ENCODE measurements at regions not wholly inside any gene's neighbourhood (a gene's known extent, or its start where the extent isn't known, plus 50 kb on each side); places are given as distances from the start of the nearest gene placed in this dataset.

DNA sequence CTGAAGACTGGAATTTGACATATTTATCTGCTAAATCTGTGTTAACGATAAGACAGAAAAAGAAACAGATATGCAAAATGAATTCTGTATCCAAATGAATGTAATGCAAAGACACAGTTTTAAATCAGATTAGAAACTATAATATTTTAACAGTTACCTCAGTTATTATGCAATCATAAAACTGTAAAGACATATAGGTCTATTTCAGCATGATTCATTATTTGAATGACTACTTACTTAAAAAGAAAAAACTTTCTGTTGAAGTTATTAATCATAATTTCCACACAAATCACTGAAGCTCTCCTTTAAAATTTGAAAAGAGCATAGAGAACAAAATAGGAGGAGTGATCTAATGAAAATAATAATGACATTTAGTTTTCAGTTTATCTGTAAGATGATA, 742.6 kb downstream of the FSCB start:
- Histone ChIP-seq H3K36me3 (replicated peaks in 1 of 2; ENCODE audit: control insufficient read depth in 1 of 2, insufficient read depth in 2 of 2, low read length in 1 of 2) (no peaks in the 10 kb centered on the region), H3K9me2 (no peaks in the 10 kb centered on the region), H3K79me2 (ENCODE audit: insufficient read depth) (no peaks in the 10 kb centered on the region), H3K4me3 (ENCODE audit: low read depth in 2 of 2, low read length in 1 of 2) (no peak overlapping the region), H3F3A (replicated peaks; ENCODE audit: insufficient read depth) (no peaks in the 10 kb centered on the region), H3K9ac (no peak overlapping the region), H3K4me2 (no peak overlapping the region), H3K27me3 (ENCODE audit: insufficient read depth) (no peaks in the 10 kb centered on the region), H4K20me1 (ENCODE audit: insufficient read depth) (no peaks in the 10 kb centered on the region), H2AFZ (ENCODE audit: low read depth) (no peak overlapping the region), H3K9me3 (no peaks in the 10 kb centered on the region), H3K27ac (ENCODE audit: low read depth in 2 of 2, low read length in 1 of 2) (no peak overlapping the region), H3K4me1 (ENCODE audit: control insufficient read depth in 1 of 2, insufficient read depth in 2 of 2, low read depth in 1 of 2, low read length in 1 of 2) (no peaks in the 10 kb centered on the region)
- TF ChIP-seq POLR2AphosphoS5 (IDR thresholded peaks at IDR 0.05; ENCODE audit: low read depth, low read length) (no peak), EZH2phosphoT487 (IDR thresholded peaks at IDR 0.05; ENCODE audit: borderline replicate concordance, low read depth) (no peak), TCF12 (IDR thresholded peaks at IDR 0.05) (no peak), PBX3 (IDR thresholded peaks at IDR 0.05) (no peak), FOSL2 (IDR thresholded peaks at IDR 0.05; ENCODE audit: borderline replicate concordance, low read depth) (no peak), NFIC (IDR thresholded peaks at IDR 0.05; ENCODE audit: borderline replicate concordance) (no peak), RFX5 (IDR thresholded peaks at IDR 0.05; ENCODE audit: low read length) (no peak), FOXJ3 (CRISPR knock-in tag; IDR thresholded peaks at IDR 0.05) (no peak), GATA2 (CRISPR knock-in tag; IDR thresholded peaks at IDR 0.05) (no peak), TEAD4 (IDR thresholded peaks at IDR 0.05; ENCODE audit: borderline replicate concordance, insufficient read depth) (no peak), CHD2 (IDR thresholded peaks at IDR 0.05; ENCODE audit: low read length, partially characterized antibody) (no peak), NRF1 (IDR thresholded peaks at IDR 0.05; ENCODE audit: low read depth, low read length) (no peak), TAF1 (IDR thresholded peaks at IDR 0.05; ENCODE audit: borderline replicate concordance, low read depth, low read length) (no peak), GABPA (IDR thresholded peaks at IDR 0.05; ENCODE audit: low read depth) (no peak)
- TF ChIP-seq, protein P1, sequence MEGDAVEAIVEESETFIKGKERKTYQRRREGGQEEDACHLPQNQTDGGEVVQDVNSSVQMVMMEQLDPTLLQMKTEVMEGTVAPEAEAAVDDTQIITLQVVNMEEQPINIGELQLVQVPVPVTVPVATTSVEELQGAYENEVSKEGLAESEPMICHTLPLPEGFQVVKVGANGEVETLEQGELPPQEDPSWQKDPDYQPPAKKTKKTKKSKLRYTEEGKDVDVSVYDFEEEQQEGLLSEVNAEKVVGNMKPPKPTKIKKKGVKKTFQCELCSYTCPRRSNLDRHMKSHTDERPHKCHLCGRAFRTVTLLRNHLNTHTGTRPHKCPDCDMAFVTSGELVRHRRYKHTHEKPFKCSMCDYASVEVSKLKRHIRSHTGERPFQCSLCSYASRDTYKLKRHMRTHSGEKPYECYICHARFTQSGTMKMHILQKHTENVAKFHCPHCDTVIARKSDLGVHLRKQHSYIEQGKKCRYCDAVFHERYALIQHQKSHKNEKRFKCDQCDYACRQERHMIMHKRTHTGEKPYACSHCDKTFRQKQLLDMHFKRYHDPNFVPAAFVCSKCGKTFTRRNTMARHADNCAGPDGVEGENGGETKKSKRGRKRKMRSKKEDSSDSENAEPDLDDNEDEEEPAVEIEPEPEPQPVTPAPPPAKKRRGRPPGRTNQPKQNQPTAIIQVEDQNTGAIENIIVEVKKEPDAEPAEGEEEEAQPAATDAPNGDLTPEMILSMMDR (IDR thresholded peaks at IDR 0.05) = no peak
- TF ChIP-seq, protein P2, sequence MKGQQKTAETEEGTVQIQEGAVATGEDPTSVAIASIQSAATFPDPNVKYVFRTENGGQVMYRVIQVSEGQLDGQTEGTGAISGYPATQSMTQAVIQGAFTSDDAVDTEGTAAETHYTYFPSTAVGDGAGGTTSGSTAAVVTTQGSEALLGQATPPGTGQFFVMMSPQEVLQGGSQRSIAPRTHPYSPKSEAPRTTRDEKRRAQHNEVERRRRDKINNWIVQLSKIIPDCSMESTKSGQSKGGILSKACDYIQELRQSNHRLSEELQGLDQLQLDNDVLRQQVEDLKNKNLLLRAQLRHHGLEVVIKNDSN (IDR thresholded peaks at IDR 0.05; ENCODE audit: borderline replicate concordance, low read depth) = no peak
- TF ChIP-seq, protein P3, sequence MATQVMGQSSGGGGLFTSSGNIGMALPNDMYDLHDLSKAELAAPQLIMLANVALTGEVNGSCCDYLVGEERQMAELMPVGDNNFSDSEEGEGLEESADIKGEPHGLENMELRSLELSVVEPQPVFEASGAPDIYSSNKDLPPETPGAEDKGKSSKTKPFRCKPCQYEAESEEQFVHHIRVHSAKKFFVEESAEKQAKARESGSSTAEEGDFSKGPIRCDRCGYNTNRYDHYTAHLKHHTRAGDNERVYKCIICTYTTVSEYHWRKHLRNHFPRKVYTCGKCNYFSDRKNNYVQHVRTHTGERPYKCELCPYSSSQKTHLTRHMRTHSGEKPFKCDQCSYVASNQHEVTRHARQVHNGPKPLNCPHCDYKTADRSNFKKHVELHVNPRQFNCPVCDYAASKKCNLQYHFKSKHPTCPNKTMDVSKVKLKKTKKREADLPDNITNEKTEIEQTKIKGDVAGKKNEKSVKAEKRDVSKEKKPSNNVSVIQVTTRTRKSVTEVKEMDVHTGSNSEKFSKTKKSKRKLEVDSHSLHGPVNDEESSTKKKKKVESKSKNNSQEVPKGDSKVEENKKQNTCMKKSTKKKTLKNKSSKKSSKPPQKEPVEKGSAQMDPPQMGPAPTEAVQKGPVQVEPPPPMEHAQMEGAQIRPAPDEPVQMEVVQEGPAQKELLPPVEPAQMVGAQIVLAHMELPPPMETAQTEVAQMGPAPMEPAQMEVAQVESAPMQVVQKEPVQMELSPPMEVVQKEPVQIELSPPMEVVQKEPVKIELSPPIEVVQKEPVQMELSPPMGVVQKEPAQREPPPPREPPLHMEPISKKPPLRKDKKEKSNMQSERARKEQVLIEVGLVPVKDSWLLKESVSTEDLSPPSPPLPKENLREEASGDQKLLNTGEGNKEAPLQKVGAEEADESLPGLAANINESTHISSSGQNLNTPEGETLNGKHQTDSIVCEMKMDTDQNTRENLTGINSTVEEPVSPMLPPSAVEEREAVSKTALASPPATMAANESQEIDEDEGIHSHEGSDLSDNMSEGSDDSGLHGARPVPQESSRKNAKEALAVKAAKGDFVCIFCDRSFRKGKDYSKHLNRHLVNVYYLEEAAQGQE (IDR thresholded peaks at IDR 0.05; ENCODE audit: low read depth, low read length) = no peak
- DNase-seq = no peak
- CTCF ChIA-PET = no interaction called here
- WGBS (ENCODE audit: low lambda C conversion rate) = 10% methylated on average over 1 of the region's 1 CpG
- POLR2A ChIA-PET = no interaction called here

Measured in SK-N-SH (cell line).